NCI-H2029 (cell line): ENCODE measurements at regions not wholly inside any gene's neighbourhood (a gene's known extent, or its start where the extent isn't known, plus 50 kb on each side); places are given as distances from the start of the nearest gene placed in this dataset.
"Not testable (repeated sequence)": the region's sequence is repeated elsewhere in the genome, so short reads cannot be mapped to it uniquely, and the experiment has no call there.

Source experiments
- DNase-seq: peaks from one replicate; lab custom pipeline; 2025; lab: John Stamatoyannopoulos, UW

DNA sequence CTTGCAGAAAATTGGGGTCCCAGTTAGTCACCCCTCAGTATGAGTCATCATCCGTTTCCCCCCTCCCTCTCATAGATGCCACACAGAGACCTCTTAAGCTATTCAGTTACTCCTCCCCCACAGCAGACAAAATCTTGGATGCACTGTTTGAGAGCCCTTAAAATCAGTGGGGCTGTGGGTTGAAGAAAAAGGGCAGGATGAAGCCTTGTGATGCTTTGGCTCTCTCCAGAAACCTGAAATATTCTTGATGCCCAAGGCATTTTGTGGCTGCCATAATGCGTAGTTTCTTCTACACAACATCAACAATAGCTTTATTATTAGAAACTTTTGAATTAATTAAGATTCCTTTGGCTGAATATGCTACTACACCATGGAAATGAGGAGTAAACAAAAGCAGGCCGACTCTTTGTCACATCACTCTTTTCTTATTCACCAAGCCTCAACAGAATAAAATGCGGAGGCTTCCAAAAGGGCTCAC is 133.8 kb downstream of the MRPS30 start:
- no peak for DNase-seq

GRCh38 chr5:44943647-44944046 is 134.9 kb downstream of the MRPS30 start:
- DNase-seq = no peak

GRCh38 chr5:44945743-44946142 is 137.0 kb downstream of the MRPS30 start:
- no peak for DNase-seq

- DNase-seq = no peak
These were observed 140.9 kb downstream of the MRPS30 start for GRCh38 chr5:44949687-44950086.

- DNase-seq = no peak
These were observed 142.6 kb downstream of the MRPS30 start for GRCh38 chr5:44951371-44951770.

DNA sequence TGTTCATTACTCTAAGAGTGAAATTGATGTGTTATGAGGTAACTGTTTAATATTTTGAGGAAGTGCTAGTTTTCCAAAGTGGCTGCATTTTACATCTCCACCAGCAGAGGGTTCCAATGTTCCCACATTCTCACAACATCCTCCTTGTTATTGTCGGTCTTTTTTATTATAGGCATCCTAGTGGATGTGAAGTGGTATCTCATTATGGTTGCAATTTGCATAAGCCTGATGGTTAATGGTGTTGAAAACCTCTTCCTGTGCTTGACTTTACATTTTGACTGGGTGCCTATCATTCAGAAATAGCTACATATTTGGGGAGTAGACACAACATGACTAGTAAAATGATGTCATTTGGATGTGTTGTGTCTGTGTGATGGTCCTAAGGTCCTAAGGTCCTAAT is 143.6 kb downstream of the MRPS30 start:
- DNase-seq = peak; percentile 3

GRCh38 chr5:44953078-44953477 is 144.3 kb downstream of the MRPS30 start:
- no peak for DNase-seq

DNA sequence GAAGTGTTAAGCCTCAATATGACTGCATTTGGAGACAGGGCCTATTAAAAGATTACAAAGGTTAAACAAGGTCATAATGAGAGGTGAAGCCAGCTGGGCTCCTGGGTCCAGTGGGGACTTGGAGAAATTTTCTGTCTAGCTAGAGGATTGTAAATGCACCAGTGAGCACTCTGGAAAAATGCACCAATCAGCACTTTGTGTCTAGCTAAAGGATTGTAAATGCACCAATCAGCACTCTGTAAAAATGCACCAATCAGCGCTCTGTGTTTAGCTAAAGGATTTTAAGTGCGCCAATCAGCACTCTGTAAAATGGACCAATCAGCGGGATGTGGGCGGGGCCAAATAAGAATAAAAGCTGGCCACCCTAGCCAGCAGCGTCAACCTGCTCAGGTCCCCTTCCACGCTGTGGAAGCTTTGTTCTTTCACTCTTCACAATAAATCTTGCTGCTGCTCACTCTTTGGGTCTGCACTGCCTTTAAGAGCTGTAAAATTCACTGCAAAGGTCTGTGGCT is 150.3 kb downstream of the MRPS30 start:
- DNase-seq = not testable (repeated sequence)

DNA sequence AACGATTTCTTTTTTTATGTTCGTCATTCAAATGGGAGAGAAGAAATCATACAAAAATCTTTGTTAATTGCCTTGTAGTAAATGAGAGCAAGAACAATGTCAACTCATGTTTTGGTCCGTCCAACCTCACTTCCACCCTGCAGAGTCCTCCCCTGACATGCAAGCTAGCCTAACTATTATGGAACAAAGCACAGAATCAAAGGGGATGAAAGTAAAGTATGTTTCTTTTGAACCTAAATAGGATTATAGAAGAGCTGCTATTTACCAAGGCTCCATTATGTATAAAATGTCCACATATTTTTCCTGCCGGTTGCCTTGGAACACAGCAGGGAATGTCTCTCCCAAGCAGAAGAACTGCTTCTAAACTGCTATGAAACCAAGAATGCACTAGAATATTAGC is 161.1 kb downstream of the MRPS30 start:
- no peak for DNase-seq

DNA sequence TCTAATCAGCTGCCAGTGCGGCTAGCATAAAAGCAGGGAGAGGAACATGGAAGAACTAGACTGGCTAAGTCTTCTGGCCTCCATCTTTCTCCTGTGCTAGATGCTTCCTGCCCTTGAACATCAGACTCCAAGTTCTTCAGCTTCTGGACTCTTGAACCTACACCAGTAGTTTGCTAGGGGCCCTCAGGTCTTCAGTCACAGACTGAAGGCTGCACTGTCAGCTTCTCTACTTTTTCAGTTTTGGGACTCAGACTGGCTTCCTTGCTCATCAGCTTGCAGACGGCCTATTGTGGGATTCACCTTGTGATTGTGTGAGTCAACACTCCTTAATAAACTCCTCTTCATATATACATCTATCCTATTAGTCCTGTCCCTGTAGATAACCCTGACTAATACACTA is 162.2 kb downstream of the MRPS30 start:
- DNase-seq = not testable (repeated sequence)

GRCh38 chr5:44974813-44975212 is 166.1 kb downstream of the MRPS30 start:
- no peak for DNase-seq

DNA sequence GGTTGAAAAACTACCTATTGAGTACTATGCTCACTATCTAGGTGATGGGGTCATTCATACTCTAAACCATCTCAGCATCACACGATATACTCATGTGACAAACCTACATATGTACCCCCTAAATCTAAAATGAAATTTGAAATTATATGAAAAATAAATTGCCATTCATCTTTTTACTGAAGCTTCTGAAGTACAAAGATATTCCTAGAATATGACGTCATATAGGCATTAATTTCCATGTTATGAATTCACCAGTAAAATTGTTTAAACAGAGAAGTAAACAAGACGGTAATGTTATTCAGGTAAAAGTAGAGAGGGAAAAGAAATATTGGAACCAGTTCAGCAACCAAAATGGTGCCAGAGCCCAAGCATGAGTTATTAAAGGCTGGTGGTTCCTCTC is 173.0 kb downstream of the MRPS30 start:
- no peak for DNase-seq

- no peak for DNase-seq
These were observed 174.3 kb downstream of the MRPS30 start for GRCh38 chr5:44983006-44983405.

DNA sequence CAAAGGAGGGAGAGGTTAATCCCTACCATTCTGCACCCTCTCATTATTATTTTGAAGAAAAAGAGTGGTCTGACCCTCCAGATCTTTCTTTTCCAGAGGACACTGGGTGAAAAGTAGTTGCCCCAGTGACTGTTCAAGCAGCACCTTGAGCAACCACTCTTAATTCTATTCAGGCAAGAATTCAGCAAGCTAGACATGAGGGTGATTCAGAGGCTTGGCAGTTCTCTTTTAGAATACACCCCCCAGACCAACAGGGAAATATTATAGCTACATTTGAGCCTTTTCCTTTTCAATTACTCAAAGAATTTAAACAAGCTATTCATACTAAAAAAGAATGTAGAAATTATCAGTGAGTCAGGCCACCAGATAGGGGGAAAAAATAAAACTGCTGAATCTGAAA is 178.3 kb downstream of the MRPS30 start:
- DNase-seq = no peak

- no peak for DNase-seq
These were observed 182.9 kb downstream of the MRPS30 start for GRCh38 chr5:44991693-44992092.

- no peak for DNase-seq
These were observed 184.5 kb downstream of the MRPS30 start for GRCh38 chr5:44993286-44993685.

- DNase-seq = no peak
These were observed 188.8 kb downstream of the MRPS30 start for GRCh38 chr5:44997506-44997905.

GRCh38 chr5:45007102-45007501 is 198.4 kb downstream of the MRPS30 start:
- not testable (repeated sequence) for DNase-seq

- no peak for DNase-seq
These were observed 208.8 kb downstream of the MRPS30 start for GRCh38 chr5:45017568-45017967.

DNA sequence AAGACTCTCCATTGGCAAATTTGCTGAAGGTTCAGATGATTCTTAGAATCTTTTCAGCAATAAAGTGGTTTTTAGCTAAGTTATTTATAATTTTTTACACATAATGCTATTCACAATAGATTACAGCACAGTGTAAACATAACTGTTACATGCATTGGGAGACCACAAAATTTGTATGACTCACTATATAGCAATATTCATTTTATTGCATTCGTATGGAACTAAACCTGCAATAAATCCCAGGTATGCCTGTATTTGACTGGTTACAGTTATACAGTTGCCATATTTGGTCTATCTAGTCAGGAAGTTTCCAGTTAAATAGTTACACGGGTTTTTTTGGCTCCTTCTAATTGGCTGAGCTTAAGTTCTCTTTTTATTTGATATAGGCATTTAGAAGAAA is 220.8 kb downstream of the MRPS30 start:
- DNase-seq = no peak

GRCh38 chr5:45035991-45036390 is 227.2 kb downstream of the MRPS30 start:
- DNase-seq = no peak

- DNase-seq = no peak
These were observed 229.2 kb downstream of the MRPS30 start for GRCh38 chr5:45037927-45038326.

DNA sequence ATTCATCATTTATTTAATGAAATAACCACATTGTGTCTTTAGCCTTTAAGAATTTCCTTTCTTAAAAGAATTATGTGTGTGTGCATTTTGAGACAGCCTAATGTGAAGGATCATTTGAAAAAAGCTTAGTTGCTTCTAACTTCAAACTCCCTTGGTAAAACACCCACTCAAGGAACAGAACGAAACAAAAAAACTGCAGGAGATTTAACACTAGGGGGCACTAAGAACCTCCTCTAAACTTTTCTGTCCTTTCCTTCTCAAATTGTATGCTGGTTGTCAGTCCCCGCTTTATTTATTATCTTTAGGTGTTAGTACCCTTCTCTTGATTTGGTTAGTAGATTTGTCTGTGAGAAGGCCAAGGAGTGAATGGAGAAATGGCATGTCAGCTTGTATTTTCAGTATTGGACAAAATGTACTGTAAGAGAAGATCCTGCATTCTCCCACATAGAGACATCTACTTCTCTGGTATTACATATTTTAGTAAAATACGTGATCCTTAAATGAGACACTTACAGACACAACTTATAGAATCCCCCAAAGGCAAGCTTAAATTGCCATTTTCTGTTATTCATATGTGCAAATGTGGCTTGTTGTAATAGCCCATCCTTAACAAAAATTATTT is 229.7 kb downstream of the MRPS30 start:
- peak; percentile 1 for DNase-seq

GRCh38 chr5:45042283-45042682 is 233.5 kb downstream of the MRPS30 start:
- no peak for DNase-seq
